ENCODE measurements at regions not wholly inside any gene's neighbourhood (a gene's known extent, or its start where the extent isn't known, plus 50 kb on each side); places are given as distances from the start of the nearest gene placed in this dataset.

DNA sequence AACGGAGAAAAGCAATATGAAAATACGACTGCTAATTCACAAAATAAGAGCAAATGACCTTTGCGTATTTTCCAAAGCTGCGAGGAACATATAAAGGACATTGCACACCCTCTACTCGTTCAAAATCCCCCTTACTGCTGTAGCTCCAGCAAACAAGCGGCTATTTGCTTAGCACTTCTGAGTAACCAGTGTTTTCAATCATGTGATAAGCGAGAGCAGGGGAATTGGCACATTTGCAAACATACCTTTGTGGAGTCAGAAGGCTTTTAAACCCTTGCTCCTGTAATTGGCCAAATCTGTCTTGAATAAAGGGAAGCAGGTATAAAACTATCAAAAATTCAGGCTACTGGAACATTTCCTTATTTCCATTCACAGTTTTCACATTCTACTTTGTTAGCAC is 610.2 kb downstream of the UBE2NL start:
- Histone ChIP-seq H3K9me3 (no peaks in the 10 kb centered on the region), H3K4me1 (no peaks in the 10 kb centered on the region), H3K27ac (no peak overlapping the region), H3K27me3 (no peaks in the 10 kb centered on the region), H3K36me3 (replicated peaks in 1 of 2; ENCODE audit: insufficient read depth in 1 of 2, low read depth in 2 of 2) (no peaks in the 10 kb centered on the region), H3K4me3 (no peak overlapping the region)
- no peak for TF ChIP-seq POLR2A (IDR thresholded peaks at IDR 0.05)
- TF ChIP-seq, protein P1, sequence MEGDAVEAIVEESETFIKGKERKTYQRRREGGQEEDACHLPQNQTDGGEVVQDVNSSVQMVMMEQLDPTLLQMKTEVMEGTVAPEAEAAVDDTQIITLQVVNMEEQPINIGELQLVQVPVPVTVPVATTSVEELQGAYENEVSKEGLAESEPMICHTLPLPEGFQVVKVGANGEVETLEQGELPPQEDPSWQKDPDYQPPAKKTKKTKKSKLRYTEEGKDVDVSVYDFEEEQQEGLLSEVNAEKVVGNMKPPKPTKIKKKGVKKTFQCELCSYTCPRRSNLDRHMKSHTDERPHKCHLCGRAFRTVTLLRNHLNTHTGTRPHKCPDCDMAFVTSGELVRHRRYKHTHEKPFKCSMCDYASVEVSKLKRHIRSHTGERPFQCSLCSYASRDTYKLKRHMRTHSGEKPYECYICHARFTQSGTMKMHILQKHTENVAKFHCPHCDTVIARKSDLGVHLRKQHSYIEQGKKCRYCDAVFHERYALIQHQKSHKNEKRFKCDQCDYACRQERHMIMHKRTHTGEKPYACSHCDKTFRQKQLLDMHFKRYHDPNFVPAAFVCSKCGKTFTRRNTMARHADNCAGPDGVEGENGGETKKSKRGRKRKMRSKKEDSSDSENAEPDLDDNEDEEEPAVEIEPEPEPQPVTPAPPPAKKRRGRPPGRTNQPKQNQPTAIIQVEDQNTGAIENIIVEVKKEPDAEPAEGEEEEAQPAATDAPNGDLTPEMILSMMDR (IDR thresholded peaks at IDR 0.05): no peak
- ATAC-seq: no peak
- intact Hi-C loops (cut with DNase I): no loop called here
- DNase-seq: no peak
- WGBS, 2 donors: 17 to 26% methylated on average over 7 of the region's 7 CpGs

DNA sequence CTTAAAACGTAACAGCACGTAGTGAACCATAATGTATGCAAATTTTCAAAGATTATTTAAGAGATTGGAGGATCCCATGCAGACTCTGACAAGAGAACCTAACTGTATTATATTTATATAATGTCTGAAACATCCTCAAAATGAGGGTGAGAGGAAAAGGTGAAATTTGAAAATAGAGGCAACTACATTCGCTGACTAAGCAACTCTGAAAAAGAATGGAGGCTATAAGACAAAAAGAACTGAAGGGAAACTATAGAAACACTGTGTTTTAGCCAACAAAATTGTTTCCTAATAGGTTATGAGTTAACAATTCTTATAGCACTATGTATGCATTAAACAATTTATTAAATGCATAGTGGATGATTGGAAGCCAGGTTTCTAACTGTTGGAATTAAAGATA is 648.0 kb downstream of the UBE2NL start:
- Histone ChIP-seq H3K4me1 (no peaks in the 10 kb centered on the region), H3K9me3 (no peaks in the 10 kb centered on the region), H3K27me3 (no peaks in the 10 kb centered on the region), H3K36me3 (replicated peaks in 1 of 2; ENCODE audit: insufficient read depth in 1 of 2, low read depth in 2 of 2) (no peaks in the 10 kb centered on the region), H3K4me3 (no peak overlapping the region), H3K27ac (no peak overlapping the region)
- WGBS, 2 donors: 65 to 84% methylated on average over 3 of the region's 3 CpGs
- intact Hi-C loops (cut with DNase I): no loop called here
- DNase-seq (no peak), ATAC-seq (no peak)
- TF ChIP-seq, protein P1 (IDR thresholded peaks at IDR 0.05): no peak
- no peak for TF ChIP-seq POLR2A (IDR thresholded peaks at IDR 0.05)

DNA sequence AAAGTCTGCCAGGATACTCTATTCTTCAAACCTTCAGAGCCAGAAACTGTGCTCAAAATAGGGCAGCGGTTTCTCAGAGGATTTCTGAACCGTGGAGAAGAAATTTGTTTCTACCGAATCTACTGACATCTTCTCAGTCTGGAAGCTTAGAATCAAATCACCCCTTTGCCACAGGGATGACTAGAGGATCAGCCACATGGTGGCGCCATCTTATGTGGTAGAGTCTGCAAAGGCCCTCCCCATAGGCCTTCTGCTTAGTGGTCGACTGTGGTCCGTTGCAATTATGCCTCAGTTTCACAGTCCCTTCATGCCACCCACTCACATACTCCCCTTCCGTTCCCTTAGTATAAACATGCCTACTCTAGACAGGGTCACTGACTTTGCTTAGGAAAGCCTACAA is 680.7 kb upstream of the SPANXN1 start:
- TF ChIP-seq, protein P1 (IDR thresholded peaks at IDR 0.05): no peak
- TF ChIP-seq POLR2A (IDR thresholded peaks at IDR 0.05): no peak
- DNase-seq: no peak
- Histone ChIP-seq H3K27me3 (no peaks in the 10 kb centered on the region), H3K4me1 (no peaks in the 10 kb centered on the region), H3K4me3 (no peak overlapping the region), H3K27ac (no peak overlapping the region), H3K9me3 (no peaks in the 10 kb centered on the region), H3K36me3 (replicated peaks in 1 of 2; ENCODE audit: insufficient read depth in 1 of 2, low read depth in 2 of 2) (no peaks in the 10 kb centered on the region)
- intact Hi-C loops (cut with DNase I): no loop called here
- 41 to 43% methylated on average over 7 of the region's 7 CpGs for WGBS, 2 donors
- no peak for ATAC-seq

DNA sequence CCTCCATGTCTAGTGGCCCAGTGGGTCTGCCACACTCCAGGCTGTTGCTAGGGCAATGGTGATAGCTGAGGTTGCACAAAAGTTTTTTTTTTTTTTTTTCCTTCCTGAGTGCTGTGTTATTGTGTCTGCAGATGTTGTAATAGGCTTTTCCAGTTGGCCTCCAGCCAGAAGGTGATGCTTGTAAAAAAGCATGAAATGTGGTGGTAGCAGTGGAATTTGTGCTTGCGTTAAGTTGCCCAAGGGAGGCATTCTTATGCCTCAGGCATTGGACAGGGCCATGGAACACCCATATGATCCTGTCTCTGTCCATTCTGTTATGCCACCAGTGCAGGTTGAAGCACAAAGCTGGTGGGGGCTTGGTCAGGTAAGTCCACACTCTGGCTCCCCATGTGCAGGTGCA is 660.5 kb upstream of the SPANXN1 start:
- no peak for ATAC-seq
- no peaks in the 10 kb centered on the region for H3K9me3 ChIP-seq
- WGBS, 2 donors: 57 to 88% methylated on average over 1 of the region's 1 CpG

DNA sequence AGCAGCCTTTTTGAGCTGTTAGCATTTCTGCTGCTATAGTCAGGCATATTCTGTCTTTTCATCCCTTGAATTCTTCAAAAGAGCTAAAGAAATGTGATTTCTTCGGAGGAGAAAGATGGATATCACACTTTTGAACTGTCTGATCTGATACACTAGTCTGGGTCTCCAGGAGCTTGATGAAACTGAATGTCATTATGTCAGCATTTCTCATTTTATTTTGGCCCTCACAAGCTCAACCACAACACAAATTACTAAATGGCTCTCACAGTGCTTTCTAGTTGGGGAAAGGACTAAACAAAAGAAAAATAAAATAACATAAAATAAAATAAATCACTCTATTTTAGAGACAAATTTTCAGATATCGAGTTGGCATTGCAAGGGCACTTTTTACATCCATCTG is 655.3 kb upstream of the SPANXN1 start:
- WGBS, 2 donors: 18 to 31% methylated on average over 2 of the region's 2 CpGs
- no peak for DNase-seq
- Histone ChIP-seq H3K27me3 (no peaks in the 10 kb centered on the region), H3K4me3 (no peak overlapping the region), H3K9me3 (no peaks in the 10 kb centered on the region), H3K27ac (no peak overlapping the region), H3K36me3 (replicated peaks in 1 of 2; ENCODE audit: insufficient read depth in 1 of 2, low read depth in 2 of 2) (no peaks in the 10 kb centered on the region), H3K4me1 (no peaks in the 10 kb centered on the region)
- ATAC-seq: no peak
- intact Hi-C loops (cut with DNase I): no loop called here
- TF ChIP-seq, protein P1 (IDR thresholded peaks at IDR 0.05): no peak
- TF ChIP-seq POLR2A (IDR thresholded peaks at IDR 0.05): no peak

More for the DNA sequence above, 660.5 kb upstream of the SPANXN1 start:
- Histone ChIP-seq H3K4me1 (no peaks in the 10 kb centered on the region), H3K27ac (no peak overlapping the region), H3K36me3 (replicated peaks in 1 of 2; ENCODE audit: insufficient read depth in 1 of 2, low read depth in 2 of 2) (no peaks in the 10 kb centered on the region), H3K4me3 (no peak overlapping the region), H3K27me3 (no peaks in the 10 kb centered on the region)
- intact Hi-C loops (cut with DNase I): no loop called here
- no peak for DNase-seq
- TF ChIP-seq POLR2A (IDR thresholded peaks at IDR 0.05): no peak
- TF ChIP-seq, protein P1 (IDR thresholded peaks at IDR 0.05): no peak
